H9 (cell line): ENCODE measurements at regions not wholly inside any gene's neighbourhood (a gene's known extent, or its start where the extent isn't known, plus 50 kb on each side); places are given as distances from the start of the nearest gene placed in this dataset.

ENCODE experiments used
- DNase-seq: peaks from one replicate; pipeline ENCODE4 v3.0.0-alpha.2; 2017
- H2AFZ ChIP-seq: one replicate; pipeline ENCODE4 v1.6.1; 2013; ENCODE audit warnings: mild to moderate bottlenecking, low read length, control low read depth, moderate library complexity
- H2AK5ac ChIP-seq: 2 replicates; pipeline ENCODE4 v1.6.1; 2013; ENCODE audit warnings: low read length, control low read depth, mixed read lengths; ENCODE audit not compliant: insufficient read length
- H2BK120ac ChIP-seq: one replicate; pipeline ENCODE4 v1.6.1; 2013; ENCODE audit warnings: low read depth, mild to moderate bottlenecking, low read length, control low read depth, inconsistent platforms; ENCODE audit not compliant: poor library complexity, severe bottlenecking
- H2BK12ac ChIP-seq: 2 replicates; pipeline ENCODE4 v1.6.1; 2013; ENCODE audit warnings: low read length, control low read depth, mixed read lengths, low read depth; ENCODE audit not compliant: insufficient read length
- H2BK15ac ChIP-seq: 2 replicates; pipeline ENCODE4 v1.6.1; 2013; ENCODE audit warnings: low read depth, low read length, control low read depth
- H2BK20ac ChIP-seq: one replicate; pipeline ENCODE4 v1.6.1; 2013; ENCODE audit warnings: low read depth, mild to moderate bottlenecking, low read length, control low read depth, inconsistent platforms; ENCODE audit not compliant: poor library complexity, severe bottlenecking
- H2BK5ac ChIP-seq: 2 replicates; pipeline ENCODE4 v1.6.1; 2013; ENCODE audit warnings: low read length, control low read depth, mixed read lengths; ENCODE audit not compliant: insufficient read length
- H3K14ac ChIP-seq: 2 replicates; pipeline ENCODE4 v1.6.1; 2013; ENCODE audit warnings: low read length, control low read depth; ENCODE audit not compliant: insufficient read depth
- H3K18ac ChIP-seq: 2 replicates; pipeline ENCODE4 v1.6.1; 2013; ENCODE audit warnings: low read depth, mild to moderate bottlenecking, mixed read lengths, low read length, control low read depth; ENCODE audit not compliant: insufficient read length
- H3K23ac ChIP-seq: 2 replicates; pipeline ENCODE4 v1.6.1; 2013; ENCODE audit warnings: low read length, control low read depth, mixed read lengths, low read depth; ENCODE audit not compliant: insufficient read length
- H3K23me2 ChIP-seq: 2 replicates; pipeline ENCODE4 v1.6.1; 2013; ENCODE audit warnings: low read depth, mild to moderate bottlenecking, mixed read lengths, low read length, control low read depth; ENCODE audit not compliant: insufficient read length, poor library complexity, severe bottlenecking
- H3K27ac ChIP-seq: 2 replicates; pipeline ENCODE4 v1.5.1; 2013; ENCODE audit warnings: low read length, control low read depth, mixed read lengths, low read depth; ENCODE audit not compliant: insufficient read length
- H3K27me3 ChIP-seq: 2 replicates; pipeline ENCODE4 v1.6.1; 2013; ENCODE audit warnings: low read length, control low read depth, inconsistent platforms; ENCODE audit not compliant: insufficient read depth
- H3K4ac ChIP-seq: 2 replicates; pipeline ENCODE4 v1.6.1; 2013; ENCODE audit warnings: low read depth, mild to moderate bottlenecking, control low read depth, inconsistent platforms, low read length, moderate library complexity
- H3K4me1 ChIP-seq: 2 replicates; pipeline ENCODE4 v1.6.1; 2013; ENCODE audit warnings: low read length, control low read depth, inconsistent platforms; ENCODE audit not compliant: insufficient read depth
- H3K4me2 ChIP-seq: 2 replicates; pipeline ENCODE4 v1.6.1; 2013; ENCODE audit warnings: low read length, control low read depth, mixed read lengths; ENCODE audit not compliant: insufficient read length, insufficient read depth
- H3K56ac ChIP-seq: 2 replicates; pipeline ENCODE4 v1.6.1; 2013; ENCODE audit warnings: low read depth, mild to moderate bottlenecking, mixed read lengths, low read length, control low read depth; ENCODE audit not compliant: insufficient read length
- H3K79me1 ChIP-seq: 2 replicates; pipeline ENCODE4 v1.6.1; 2013; ENCODE audit warnings: low read depth, mild to moderate bottlenecking, moderate library complexity, low read length, control low read depth, inconsistent platforms; ENCODE audit not compliant: insufficient read depth, poor library complexity, severe bottlenecking
- H3K79me2 ChIP-seq: 2 replicates; pipeline ENCODE4 v1.6.1; 2013; ENCODE audit warnings: low read length, control low read depth, inconsistent platforms; ENCODE audit not compliant: insufficient read depth
- H3K9ac ChIP-seq: 2 replicates; pipeline ENCODE4 v1.6.1; 2013; ENCODE audit warnings: low read length, control low read depth, mixed read lengths; ENCODE audit not compliant: insufficient read length; ENCODE audit errors: extremely low read depth
- H3K9me3 ChIP-seq: one replicate; pipeline ENCODE4 v1.6.1; 2013; ENCODE audit warnings: low read depth, low read length, inconsistent platforms; ENCODE audit not compliant: control insufficient read depth
- H3T11ph ChIP-seq: one replicate; pipeline ENCODE4 v1.6.1; 2013; ENCODE audit warnings: mild to moderate bottlenecking, low read length, control low read depth, inconsistent platforms
- H4K20me1 ChIP-seq: one replicate; pipeline ENCODE4 v1.6.1; 2013; ENCODE audit not compliant: control insufficient read depth, insufficient read length, insufficient read depth
- H4K5ac ChIP-seq: 2 replicates; pipeline ENCODE4 v1.6.1; 2013; ENCODE audit warnings: low read depth, mild to moderate bottlenecking, mixed read lengths, low read length, control low read depth; ENCODE audit not compliant: insufficient read length
- H4K8ac ChIP-seq: replicated peaks from 2 replicates; pipeline ENCODE4 v1.6.1; 2013; ENCODE audit warnings: low read length, control low read depth, mixed read lengths, low read depth; ENCODE audit not compliant: insufficient read length
- H4K91ac ChIP-seq: 2 replicates; pipeline ENCODE4 v1.6.1; 2013; ENCODE audit warnings: low read depth, mild to moderate bottlenecking, moderate library complexity, mixed read lengths, low read length, control low read depth; ENCODE audit not compliant: insufficient read length
- H3K27ac Mint-ChIP-seq, 3 experiments: 2 replicates in 2 of 3; 3 replicates in 1 of 3; pipeline ENCODE4 v1.8.0; 2020 to 2021; ENCODE audit warnings: mixed read lengths in 3 of 3, mild to moderate bottlenecking in 1 of 3, moderate library complexity in 1 of 3
- H3K27me3 Mint-ChIP-seq: 2 replicates; pipeline ENCODE4 v1.8.0; 2021; ENCODE audit warnings: low read depth, mild to moderate bottlenecking, moderate library complexity, mixed read lengths
- H3K36me3 Mint-ChIP-seq, 3 experiments: 2 replicates in 2 of 3; 3 replicates in 1 of 3; pipeline ENCODE4 v1.8.0; 2020 to 2021; ENCODE audit warnings: low read depth in 3 of 3, mixed read lengths in 3 of 3; ENCODE audit not compliant: insufficient read depth in 1 of 3
- H3K4me1 Mint-ChIP-seq, 2 experiments: 2 replicates each; pipeline ENCODE4 v1.8.0; 2020; ENCODE audit warnings: mixed read lengths in 2 of 2
- H3K4me3 Mint-ChIP-seq, 2 experiments: 2 replicates in 1 of 2; 3 replicates in 1 of 2; pipeline ENCODE4 v1.8.0; 2020 to 2021; ENCODE audit warnings: mild to moderate bottlenecking in 2 of 2, mixed read lengths in 2 of 2, moderate library complexity in 1 of 2
- H3K9me3 Mint-ChIP-seq, 2 experiments: 2 replicates in 1 of 2; 3 replicates in 1 of 2; pipeline ENCODE4 v1.8.0; 2020; ENCODE audit warnings: mild to moderate bottlenecking in 2 of 2, mixed read lengths in 2 of 2, moderate library complexity in 1 of 2
- WGBS: extraction: QIAGEN DNeasy Blood & Tissue Kit; methylation state at CpG from one replicate; pipeline ENCODE4 v1.1.7; 2013; ENCODE audit warnings: missing lambda C conversion rate, low lambda C conversion rate, mixed read lengths; ENCODE audit not compliant: insufficient read length; ENCODE audit errors: extremely low coverage; 5-methylcytosine and 5-hydroxymethylcytosine counted together
- TF ChIP-seq, protein P1 (sequence below): fragments of 200-600 bp; sonication (generic); conservative IDR thresholded peaks from 3 replicates; pipeline ENCODE4 v1.8.0; 2021; ENCODE audit warnings: antibody characterized with exemption, mild to moderate bottlenecking

DNA sequence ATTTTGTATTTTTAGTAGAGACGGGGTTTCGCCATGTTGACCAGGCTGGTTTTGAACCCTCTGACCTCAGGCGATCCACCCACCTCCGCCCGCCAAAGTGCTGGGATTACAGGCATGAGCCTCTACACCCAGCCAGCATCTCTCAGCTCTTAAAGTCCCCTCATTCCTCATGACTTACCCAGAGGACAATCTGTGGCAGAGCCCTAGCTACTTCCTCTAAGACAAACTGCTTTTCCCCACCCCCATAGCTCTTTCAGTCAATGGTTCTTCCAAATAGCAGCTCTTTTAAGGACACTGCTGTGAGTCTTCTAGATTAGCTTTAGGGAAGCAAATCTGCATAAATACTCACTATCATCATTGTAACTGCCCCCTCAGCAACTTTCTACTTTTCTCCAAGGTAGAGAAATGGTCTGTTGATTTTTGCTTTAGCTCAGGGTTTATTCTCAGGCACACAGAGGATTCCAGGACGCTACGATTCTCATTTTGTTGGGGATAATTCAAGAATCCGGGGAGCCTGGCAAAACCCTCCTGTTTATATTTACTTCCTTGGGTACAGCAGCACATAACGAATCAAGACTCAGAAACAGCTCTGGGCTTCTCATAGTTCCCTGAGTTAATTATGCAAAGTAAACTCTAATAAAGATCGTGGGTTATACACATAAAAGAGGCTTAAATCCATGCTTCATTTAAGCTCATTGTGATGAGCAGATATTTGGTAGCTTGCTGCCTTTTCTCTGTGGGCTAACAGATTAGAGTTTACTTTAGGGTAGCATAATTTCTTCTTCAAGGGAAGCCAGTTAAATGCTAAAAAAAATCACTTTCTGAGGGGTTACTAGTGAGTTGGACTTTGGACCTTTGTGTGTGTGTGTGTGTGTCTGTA is 357.4 kb downstream of the TDRD3 start:
- Histone ChIP-seq H3K4ac (no peak overlapping the region), H3K79me2 (no peaks in the 10 kb centered on the region), H3K27me3 (no peaks in the 10 kb centered on the region), H3K23me2 (no peaks in the 10 kb centered on the region), H3K14ac (no peak overlapping the region), H2BK20ac (no peak overlapping the region), H3K56ac (no peak overlapping the region), H3K4me2 (no peak overlapping the region), H4K91ac (no peak overlapping the region), H3K23ac (no peak overlapping the region), H2AFZ (no peak overlapping the region), H3K27ac (no peak overlapping the region), H2BK120ac (no peak overlapping the region), H2BK12ac (no peak overlapping the region), H3K79me1 (no peaks in the 10 kb centered on the region), H2BK5ac (no peak overlapping the region), H4K5ac (no peak overlapping the region), H3K9ac (no peak overlapping the region), H2BK15ac (no peak overlapping the region), H3K4me1 (peaks cover 3% of the 10 kb centered on the region; the same call in 1 of the 2 replicates), H4K20me1 (no peaks in the 10 kb centered on the region), H3T11ph (no peak overlapping the region), H2AK5ac (no peak overlapping the region), H3K9me3 (no peaks in the 10 kb centered on the region), H4K8ac (no peak overlapping the region), H3K18ac (no peak overlapping the region)
- Mint-ChIP-seq H3K27ac (peak overlapping the region in 2 of 3 experiments; percentile 77 to 93; a peak in 5 of 7 replicates), H3K9me3 (no peaks in the 10 kb centered on the region), H3K36me3 (no peaks in the 10 kb centered on the region), H3K27me3 (no peaks in the 10 kb centered on the region), H3K4me1 (peaks cover 40 to 43% of the 10 kb centered on the region in 2 experiments), H3K4me3 (no peak overlapping the region)
- TF ChIP-seq, protein P1, sequence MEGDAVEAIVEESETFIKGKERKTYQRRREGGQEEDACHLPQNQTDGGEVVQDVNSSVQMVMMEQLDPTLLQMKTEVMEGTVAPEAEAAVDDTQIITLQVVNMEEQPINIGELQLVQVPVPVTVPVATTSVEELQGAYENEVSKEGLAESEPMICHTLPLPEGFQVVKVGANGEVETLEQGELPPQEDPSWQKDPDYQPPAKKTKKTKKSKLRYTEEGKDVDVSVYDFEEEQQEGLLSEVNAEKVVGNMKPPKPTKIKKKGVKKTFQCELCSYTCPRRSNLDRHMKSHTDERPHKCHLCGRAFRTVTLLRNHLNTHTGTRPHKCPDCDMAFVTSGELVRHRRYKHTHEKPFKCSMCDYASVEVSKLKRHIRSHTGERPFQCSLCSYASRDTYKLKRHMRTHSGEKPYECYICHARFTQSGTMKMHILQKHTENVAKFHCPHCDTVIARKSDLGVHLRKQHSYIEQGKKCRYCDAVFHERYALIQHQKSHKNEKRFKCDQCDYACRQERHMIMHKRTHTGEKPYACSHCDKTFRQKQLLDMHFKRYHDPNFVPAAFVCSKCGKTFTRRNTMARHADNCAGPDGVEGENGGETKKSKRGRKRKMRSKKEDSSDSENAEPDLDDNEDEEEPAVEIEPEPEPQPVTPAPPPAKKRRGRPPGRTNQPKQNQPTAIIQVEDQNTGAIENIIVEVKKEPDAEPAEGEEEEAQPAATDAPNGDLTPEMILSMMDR, result no peak
- no peak for DNase-seq
- WGBS, result no CpG with 5 or more reads among the region's 10 CpGs
